Glutamatergic neuron (in vitro differentiated cells): ENCODE measurements at regions not wholly inside any gene's neighbourhood (a gene's known extent, or its start where the extent isn't known, plus 50 kb on each side); places are given as distances from the start of the nearest gene placed in this dataset.

Source experiments
- DNase-seq: peaks from one replicate; pipeline ENCODE4 v3.0.0; 2022
- H3K27ac Mint-ChIP-seq: one replicate; pipeline ENCODE4 v1.8.0; 2020; ENCODE audit warnings: mild to moderate bottlenecking, mixed read lengths, inconsistent platforms; ENCODE audit not compliant: unreplicated experiment
- H3K27me3 Mint-ChIP-seq: one replicate; pipeline ENCODE4 v1.8.0; 2020; ENCODE audit warnings: mild to moderate bottlenecking, moderate library complexity, mixed read lengths, inconsistent platforms; ENCODE audit not compliant: unreplicated experiment
- H3K36me3 Mint-ChIP-seq: one replicate; pipeline ENCODE4 v1.8.0; 2020; ENCODE audit warnings: mild to moderate bottlenecking, mixed read lengths, inconsistent platforms; ENCODE audit not compliant: unreplicated experiment
- H3K4me1 Mint-ChIP-seq: one replicate; pipeline ENCODE4 v1.8.0; 2020; ENCODE audit warnings: mild to moderate bottlenecking, low read depth, mixed read lengths, inconsistent platforms; ENCODE audit not compliant: unreplicated experiment
- H3K4me3 Mint-ChIP-seq: one replicate; pipeline ENCODE4 v1.8.0; 2020; ENCODE audit warnings: mild to moderate bottlenecking, mixed read lengths, inconsistent platforms; ENCODE audit not compliant: unreplicated experiment
- H3K9me3 Mint-ChIP-seq: one replicate; pipeline ENCODE4 v1.8.0; 2020; ENCODE audit warnings: mild to moderate bottlenecking, moderate library complexity, mixed read lengths, inconsistent platforms; ENCODE audit not compliant: unreplicated experiment
- TF ChIP-seq, protein P1 (sequence below): fragments of 200-600 bp; sonication (generic); IDR thresholded peaks from one replicate; pipeline ENCODE4 v1.5.0; 2021; ENCODE audit not compliant: partially characterized antibody, unreplicated experiment

DNA sequence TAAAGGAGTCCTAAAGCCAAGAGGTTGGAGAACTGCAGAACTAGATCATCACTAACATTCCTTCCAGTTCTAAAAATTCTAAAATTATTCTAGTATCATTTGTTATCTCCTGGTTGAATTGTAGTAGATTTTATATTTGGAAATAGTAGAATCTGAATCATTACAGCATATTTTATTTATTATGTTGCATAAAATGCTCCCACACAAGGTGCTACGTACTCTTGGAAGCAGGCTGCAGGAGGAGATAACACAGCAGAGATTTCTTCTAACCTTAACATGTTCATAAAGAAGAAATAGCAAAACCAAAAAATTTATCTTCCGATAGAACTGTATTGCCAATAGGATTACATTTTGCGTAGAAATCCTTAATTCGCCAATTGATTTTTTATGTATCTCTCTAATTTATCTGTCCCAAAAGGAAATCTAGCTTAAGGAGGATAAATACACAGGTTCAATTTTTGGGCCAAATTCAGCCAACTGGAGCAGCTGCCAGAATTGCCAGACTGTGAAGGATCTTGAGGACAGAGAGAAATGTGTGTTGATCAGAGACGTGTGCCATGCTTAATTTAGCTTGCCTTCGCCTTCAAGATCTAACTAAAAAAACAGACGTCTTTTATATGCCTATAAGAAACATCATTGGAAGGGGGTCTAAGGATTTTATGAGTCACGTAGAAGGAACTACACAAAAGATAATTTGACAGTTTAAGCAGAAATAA lies 134.4 kb upstream of the MITF start:
- TF ChIP-seq, protein P1, sequence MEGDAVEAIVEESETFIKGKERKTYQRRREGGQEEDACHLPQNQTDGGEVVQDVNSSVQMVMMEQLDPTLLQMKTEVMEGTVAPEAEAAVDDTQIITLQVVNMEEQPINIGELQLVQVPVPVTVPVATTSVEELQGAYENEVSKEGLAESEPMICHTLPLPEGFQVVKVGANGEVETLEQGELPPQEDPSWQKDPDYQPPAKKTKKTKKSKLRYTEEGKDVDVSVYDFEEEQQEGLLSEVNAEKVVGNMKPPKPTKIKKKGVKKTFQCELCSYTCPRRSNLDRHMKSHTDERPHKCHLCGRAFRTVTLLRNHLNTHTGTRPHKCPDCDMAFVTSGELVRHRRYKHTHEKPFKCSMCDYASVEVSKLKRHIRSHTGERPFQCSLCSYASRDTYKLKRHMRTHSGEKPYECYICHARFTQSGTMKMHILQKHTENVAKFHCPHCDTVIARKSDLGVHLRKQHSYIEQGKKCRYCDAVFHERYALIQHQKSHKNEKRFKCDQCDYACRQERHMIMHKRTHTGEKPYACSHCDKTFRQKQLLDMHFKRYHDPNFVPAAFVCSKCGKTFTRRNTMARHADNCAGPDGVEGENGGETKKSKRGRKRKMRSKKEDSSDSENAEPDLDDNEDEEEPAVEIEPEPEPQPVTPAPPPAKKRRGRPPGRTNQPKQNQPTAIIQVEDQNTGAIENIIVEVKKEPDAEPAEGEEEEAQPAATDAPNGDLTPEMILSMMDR: no peak
- H3K27me3 Mint-ChIP-seq: peaks cover 4% of the 10 kb centered on the region
- no peak overlapping the region for H3K27ac Mint-ChIP-seq
- H3K36me3 Mint-ChIP-seq: peaks cover 16% of the 10 kb centered on the region
- DNase-seq: no peak
- no peaks in the 10 kb centered on the region for H3K9me3 Mint-ChIP-seq
- no peaks in the 10 kb centered on the region for H3K4me1 Mint-ChIP-seq
- H3K4me3 Mint-ChIP-seq: no peak overlapping the region

DNA sequence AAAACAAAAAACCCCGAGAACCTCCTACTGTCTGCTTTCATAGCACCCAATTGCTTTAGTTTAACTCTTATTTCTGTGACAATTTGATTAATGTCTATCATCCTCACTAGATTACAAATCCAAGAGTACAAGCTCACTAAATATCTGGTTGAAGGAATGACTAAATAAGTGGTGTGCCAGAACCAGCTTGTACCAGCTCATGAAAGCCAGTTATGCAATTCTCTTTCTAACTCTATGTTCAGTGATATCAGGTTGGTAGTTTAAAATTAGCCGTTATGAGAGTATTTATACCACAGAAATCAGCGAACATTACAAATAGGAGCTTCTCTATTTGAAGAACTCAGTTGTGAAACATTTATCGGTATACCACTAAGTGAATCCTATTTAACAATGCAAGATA lies 137.2 kb upstream of the MITF start:
- H3K36me3 Mint-ChIP-seq: peaks cover 9% of the 10 kb centered on the region
- no peak overlapping the region for H3K27ac Mint-ChIP-seq
- peaks cover 2% of the 10 kb centered on the region for H3K27me3 Mint-ChIP-seq
- H3K9me3 Mint-ChIP-seq: no peaks in the 10 kb centered on the region
- no peak overlapping the region for H3K4me3 Mint-ChIP-seq
- H3K4me1 Mint-ChIP-seq: no peaks in the 10 kb centered on the region
- DNase-seq: no peak
- TF ChIP-seq, protein P1: no peak

DNA sequence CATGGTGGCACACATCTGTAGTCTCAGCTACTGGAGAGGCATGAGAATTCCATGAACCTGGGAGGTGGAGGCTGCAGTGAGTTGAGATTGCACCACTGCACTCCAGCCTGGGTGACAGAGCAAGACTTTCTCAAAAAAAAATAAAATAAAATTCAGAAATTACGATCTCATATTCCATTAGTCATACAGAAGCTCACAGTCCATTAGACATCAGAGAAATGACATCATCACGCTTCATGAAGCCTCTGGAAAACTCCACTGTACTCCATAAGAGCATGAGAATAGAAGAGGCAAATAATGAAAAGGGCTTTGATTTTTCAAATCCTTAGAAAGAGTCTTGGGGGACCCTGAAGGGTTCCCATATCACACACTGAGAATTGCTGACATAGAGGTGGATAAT lies 145.0 kb upstream of the MITF start:
- Mint-ChIP-seq H3K27me3 (no peaks in the 10 kb centered on the region), H3K9me3 (no peaks in the 10 kb centered on the region), H3K27ac (no peak overlapping the region), H3K4me1 (peaks cover 1% of the 10 kb centered on the region), H3K36me3 (no peaks in the 10 kb centered on the region), H3K4me3 (no peak overlapping the region)
- no peak for DNase-seq
- TF ChIP-seq, protein P1: no peak

DNA sequence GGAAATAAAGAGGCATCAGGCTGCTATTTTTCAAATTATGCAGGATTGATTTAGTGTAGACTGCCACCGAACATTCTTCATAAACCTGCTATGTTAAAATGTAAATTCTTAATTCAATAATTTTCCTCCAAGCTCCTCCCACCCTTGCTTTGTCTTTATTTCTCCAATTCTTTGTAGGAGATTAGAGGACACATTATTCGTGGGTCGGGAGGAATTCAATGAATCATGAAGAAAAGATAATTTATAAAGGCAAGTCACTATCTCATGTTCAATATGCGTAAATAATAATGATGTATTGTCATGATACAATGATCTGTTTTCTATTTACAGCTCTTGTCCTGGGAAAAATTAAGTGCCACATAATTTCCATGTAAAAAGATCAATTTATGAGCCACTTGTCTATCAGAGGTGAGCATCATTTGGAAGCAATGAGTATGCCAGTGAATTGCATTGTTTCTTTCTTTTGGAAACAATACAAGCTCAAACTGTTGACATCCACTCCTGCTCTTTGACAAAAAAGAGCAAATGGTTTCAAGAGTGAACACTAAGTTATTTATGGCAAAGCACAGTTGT lies 148.0 kb upstream of the MITF start:
- Mint-ChIP-seq H3K4me3 (no peak overlapping the region), H3K36me3 (peaks cover 15% of the 10 kb centered on the region), H3K9me3 (peaks cover 6% of the 10 kb centered on the region), H3K4me1 (peaks cover 1% of the 10 kb centered on the region), H3K27ac (no peak overlapping the region), H3K27me3 (no peaks in the 10 kb centered on the region)
- DNase-seq: no peak
- TF ChIP-seq, protein P1: no peak

DNA sequence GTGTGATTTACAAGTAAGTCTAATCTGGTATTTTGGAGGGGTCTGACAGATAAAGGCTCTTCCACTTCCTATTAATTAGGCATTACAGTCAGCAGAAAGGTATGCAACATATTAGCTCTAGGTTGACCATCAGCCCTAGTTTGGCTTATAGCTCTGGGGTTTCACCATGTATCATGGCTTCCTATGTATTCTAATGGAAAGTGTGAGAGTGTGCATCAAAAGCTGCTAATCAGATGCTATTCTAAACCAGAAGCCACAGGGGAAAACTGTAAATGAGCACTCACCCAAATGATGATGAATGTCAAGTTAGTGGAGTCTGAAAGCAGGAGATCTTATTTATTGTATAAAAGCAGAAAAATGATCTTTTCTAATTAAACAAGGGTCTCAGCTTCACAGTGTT lies 149.2 kb upstream of the MITF start:
- Mint-ChIP-seq H3K27ac (no peak overlapping the region), H3K27me3 (no peaks in the 10 kb centered on the region), H3K9me3 (peaks cover 8% of the 10 kb centered on the region), H3K4me3 (no peak overlapping the region), H3K36me3 (peaks cover 15% of the 10 kb centered on the region), H3K4me1 (peaks cover 1% of the 10 kb centered on the region)
- TF ChIP-seq, protein P1: no peak
- no peak for DNase-seq
